ENCODE measurements at regions not wholly inside any gene's neighbourhood (a gene's known extent, or its start where the extent isn't known, plus 50 kb on each side); places are given as distances from the start of the nearest gene placed in this dataset.

DNA sequence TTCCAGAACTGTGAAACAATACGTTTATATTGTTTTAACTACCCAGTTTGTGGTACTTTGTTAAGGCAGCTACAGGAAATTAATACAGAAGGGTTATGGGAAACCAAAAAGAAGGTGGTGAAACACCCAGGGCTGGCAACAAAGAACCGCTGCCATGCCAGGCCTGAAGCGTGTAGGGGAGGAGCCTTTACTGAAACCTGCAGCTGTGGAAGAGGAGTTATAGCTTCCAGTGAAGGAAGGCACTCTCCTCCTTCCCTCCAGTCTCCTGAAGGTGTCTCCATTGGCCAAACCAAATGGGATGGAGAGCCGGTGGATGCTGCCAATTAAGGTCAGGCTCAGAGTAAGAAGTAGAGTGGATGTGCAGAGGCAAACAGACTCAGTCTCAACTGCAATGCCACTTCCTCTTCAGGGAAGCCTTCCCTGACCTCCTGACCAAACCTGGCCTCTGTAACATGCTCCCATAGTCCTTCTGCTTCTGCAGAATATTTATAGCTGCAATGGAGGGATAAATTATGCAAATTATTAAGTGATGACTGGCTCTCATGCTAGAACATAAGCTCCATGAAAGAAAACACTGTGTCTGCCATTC, 168.3 kb downstream of the DAD1 start:
- Histone ChIP-seq H3K9ac (ENCODE audit: insufficient read length, low read depth) (no peak overlapping the region), H3K4me3 (ENCODE audit: insufficient read length, low read depth) (no peak overlapping the region), H3K4me1 (ENCODE audit: insufficient read depth, insufficient read length) (no peaks in the 10 kb centered on the region), H3K36me3 (ENCODE audit: insufficient read depth, insufficient read length, low read length) (no peaks in the 10 kb centered on the region), H3K9me3 (ENCODE audit: insufficient read depth, low read length) (no peaks in the 10 kb centered on the region), H3K27me3 (ENCODE audit: insufficient read depth, insufficient read length) (no peaks in the 10 kb centered on the region)
- no peak for DNase-seq (ENCODE audit: low read depth, low spot score)
- TF ChIP-seq SUZ12 (IDR thresholded peaks at IDR 0.05; ENCODE audit: extremely low read depth, insufficient read depth, insufficient read length) = no peak
- no peak for TF ChIP-seq YY1 (IDR thresholded peaks at IDR 0.05; ENCODE audit: insufficient read depth, insufficient read length)
- no peak for TF ChIP-seq ZNF274 (IDR thresholded peaks at IDR 0.05; ENCODE audit: low read depth, low read length)

DNA sequence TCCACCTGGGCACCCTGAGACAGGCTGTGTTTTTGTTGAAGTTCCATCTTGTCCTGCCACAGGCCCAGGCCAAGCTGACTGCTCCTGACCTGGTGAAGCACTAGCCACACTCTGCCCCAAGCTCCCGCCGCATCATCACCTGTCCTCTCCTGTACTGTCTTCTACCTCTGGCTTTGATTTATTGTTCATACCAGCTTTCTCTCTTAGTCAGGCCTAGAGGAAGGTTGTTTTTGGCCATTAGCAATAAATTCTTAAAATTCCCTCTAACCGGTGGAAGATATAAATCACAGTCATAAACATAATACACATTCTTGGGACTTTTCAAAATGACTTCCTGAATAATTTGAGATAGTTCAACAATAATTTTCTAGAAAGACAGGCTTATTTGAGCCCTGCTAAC, 169.4 kb downstream of the DAD1 start:
- Histone ChIP-seq H3K27me3 (ENCODE audit: insufficient read depth, insufficient read length) (no peaks in the 10 kb centered on the region), H3K9me3 (ENCODE audit: insufficient read depth, low read length) (no peaks in the 10 kb centered on the region), H3K9ac (ENCODE audit: insufficient read length, low read depth) (no peak overlapping the region), H3K36me3 (ENCODE audit: insufficient read depth, insufficient read length, low read length) (no peaks in the 10 kb centered on the region), H3K4me3 (ENCODE audit: insufficient read length, low read depth) (no peak overlapping the region), H3K4me1 (ENCODE audit: insufficient read depth, insufficient read length) (no peaks in the 10 kb centered on the region)
- no peak for TF ChIP-seq ZNF274 (IDR thresholded peaks at IDR 0.05; ENCODE audit: low read depth, low read length)
- TF ChIP-seq SUZ12 (IDR thresholded peaks at IDR 0.05; ENCODE audit: extremely low read depth, insufficient read depth, insufficient read length) = no peak
- TF ChIP-seq YY1 (IDR thresholded peaks at IDR 0.05; ENCODE audit: insufficient read depth, insufficient read length) = no peak
- no peak for DNase-seq (ENCODE audit: low read depth, low spot score)

DNA sequence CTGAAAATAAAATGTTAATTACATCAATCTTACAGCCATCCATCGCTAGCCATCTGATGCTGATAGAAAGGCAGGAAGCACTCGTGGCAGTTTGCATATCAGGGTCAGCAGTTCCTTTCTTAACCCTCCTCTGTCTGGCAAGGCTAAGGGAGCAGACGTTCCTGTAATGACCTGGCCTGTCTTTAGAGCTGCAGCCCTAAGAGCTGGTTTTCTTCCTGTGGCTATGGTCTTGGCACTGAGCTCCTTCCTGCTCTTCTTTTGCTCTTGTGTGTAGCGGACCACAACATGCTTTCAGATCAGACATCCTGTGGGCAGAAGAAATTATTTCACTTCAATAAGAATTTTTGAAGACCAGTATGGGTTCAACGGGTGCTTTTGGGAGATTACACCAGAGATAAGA, 170.4 kb downstream of the DAD1 start:
- DNase-seq (ENCODE audit: low read depth, low spot score) = no peak
- TF ChIP-seq ZNF274 (IDR thresholded peaks at IDR 0.05; ENCODE audit: low read depth, low read length) (no peak), SUZ12 (IDR thresholded peaks at IDR 0.05; ENCODE audit: extremely low read depth, insufficient read depth, insufficient read length) (no peak), YY1 (IDR thresholded peaks at IDR 0.05; ENCODE audit: insufficient read depth, insufficient read length) (no peak)
- H3K9ac ChIP-seq (ENCODE audit: insufficient read length, low read depth) = no peak overlapping the region
- no peaks in the 10 kb centered on the region for H3K9me3 ChIP-seq (ENCODE audit: insufficient read depth, low read length)
- no peaks in the 10 kb centered on the region for H3K36me3 ChIP-seq (ENCODE audit: insufficient read depth, insufficient read length, low read length)
- no peaks in the 10 kb centered on the region for H3K4me1 ChIP-seq (ENCODE audit: insufficient read depth, insufficient read length)
- H3K27me3 ChIP-seq (ENCODE audit: insufficient read depth, insufficient read length) = no peaks in the 10 kb centered on the region
- H3K4me3 ChIP-seq (ENCODE audit: insufficient read length, low read depth) = no peak overlapping the region

DNA sequence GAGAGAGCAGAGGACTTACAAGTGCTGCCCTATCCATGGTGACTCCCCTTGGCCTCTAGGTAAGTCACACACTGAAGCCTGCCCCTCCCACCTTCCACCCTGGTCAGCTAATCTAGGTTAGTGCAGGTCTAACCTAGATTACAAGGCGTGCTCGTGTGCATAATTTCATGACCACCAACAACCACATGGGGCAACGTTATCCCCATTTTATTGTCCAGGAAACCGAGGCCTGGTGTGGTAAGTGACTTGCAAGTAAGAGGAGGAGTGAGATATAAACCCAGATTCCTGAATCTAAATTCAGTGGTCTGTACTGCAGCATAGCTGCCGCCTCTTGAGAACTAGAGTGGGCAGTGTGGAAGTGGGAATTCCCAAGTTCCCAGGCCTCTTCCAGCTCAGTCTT, 171.1 kb downstream of the DAD1 start:
- Histone ChIP-seq H3K36me3 (ENCODE audit: insufficient read depth, insufficient read length, low read length) (no peaks in the 10 kb centered on the region), H3K9me3 (ENCODE audit: insufficient read depth, low read length) (no peaks in the 10 kb centered on the region), H3K4me1 (ENCODE audit: insufficient read depth, insufficient read length) (no peaks in the 10 kb centered on the region), H3K9ac (ENCODE audit: insufficient read length, low read depth) (no peak overlapping the region), H3K27me3 (ENCODE audit: insufficient read depth, insufficient read length) (no peaks in the 10 kb centered on the region), H3K4me3 (ENCODE audit: insufficient read length, low read depth) (no peak overlapping the region)
- no peak for TF ChIP-seq YY1 (IDR thresholded peaks at IDR 0.05; ENCODE audit: insufficient read depth, insufficient read length)
- TF ChIP-seq ZNF274 (IDR thresholded peaks at IDR 0.05; ENCODE audit: low read depth, low read length) = no peak
- TF ChIP-seq SUZ12 (IDR thresholded peaks at IDR 0.05; ENCODE audit: extremely low read depth, insufficient read depth, insufficient read length) = no peak
- no peak for DNase-seq (ENCODE audit: low read depth, low spot score)

DNA sequence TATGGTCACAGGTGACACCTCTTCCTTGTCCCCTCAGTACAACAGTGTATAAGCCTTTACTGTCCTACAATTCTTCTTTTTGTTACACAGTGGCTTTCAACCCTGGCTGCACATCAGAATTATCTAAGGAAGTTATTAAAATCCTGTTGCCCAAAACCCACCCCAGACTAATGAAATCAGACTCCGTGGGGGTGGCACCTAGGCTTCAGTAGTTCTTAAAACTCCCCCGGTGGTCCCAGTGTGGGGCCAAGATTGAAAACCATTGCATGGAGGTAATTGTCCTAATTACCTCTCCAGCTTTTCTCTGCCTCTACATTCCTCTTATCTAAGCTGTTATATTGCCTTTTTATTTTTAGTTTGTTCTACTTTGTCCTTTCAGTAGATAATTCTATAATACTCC, 172.8 kb downstream of the DAD1 start:
- Histone ChIP-seq H3K36me3 (ENCODE audit: insufficient read depth, insufficient read length, low read length) (no peaks in the 10 kb centered on the region), H3K4me3 (ENCODE audit: insufficient read length, low read depth) (no peak overlapping the region), H3K27me3 (ENCODE audit: insufficient read depth, insufficient read length) (no peaks in the 10 kb centered on the region), H3K4me1 (ENCODE audit: insufficient read depth, insufficient read length) (no peaks in the 10 kb centered on the region), H3K9ac (ENCODE audit: insufficient read length, low read depth) (no peak overlapping the region), H3K9me3 (ENCODE audit: insufficient read depth, low read length) (no peaks in the 10 kb centered on the region)
- TF ChIP-seq ZNF274 (IDR thresholded peaks at IDR 0.05; ENCODE audit: low read depth, low read length) (no peak), SUZ12 (IDR thresholded peaks at IDR 0.05; ENCODE audit: extremely low read depth, insufficient read depth, insufficient read length) (no peak), YY1 (IDR thresholded peaks at IDR 0.05; ENCODE audit: insufficient read depth, insufficient read length) (no peak)
- DNase-seq (ENCODE audit: low read depth, low spot score) = no peak

DNA sequence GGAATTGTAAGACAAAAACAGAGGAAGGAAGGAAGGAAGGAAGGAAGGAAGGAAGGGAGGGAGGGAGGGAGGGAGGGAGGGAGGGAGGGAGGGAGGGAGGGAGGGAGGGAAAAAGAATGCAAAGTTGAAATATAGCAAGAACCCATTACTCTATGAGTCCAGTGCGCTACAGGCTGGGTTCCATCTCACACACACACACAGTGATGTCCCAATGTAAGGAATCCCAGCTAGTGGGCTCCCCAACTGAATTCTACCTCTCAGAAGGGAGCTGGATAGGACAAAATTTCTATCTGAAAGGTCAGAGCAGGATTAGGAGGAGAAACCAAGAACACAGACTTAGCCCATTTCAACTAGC, 173.4 kb downstream of the DAD1 start:
- Histone ChIP-seq H3K9ac (ENCODE audit: insufficient read length, low read depth) (no peak overlapping the region), H3K36me3 (ENCODE audit: insufficient read depth, insufficient read length, low read length) (no peaks in the 10 kb centered on the region), H3K4me3 (ENCODE audit: insufficient read length, low read depth) (no peak overlapping the region), H3K27me3 (ENCODE audit: insufficient read depth, insufficient read length) (no peaks in the 10 kb centered on the region), H3K4me1 (ENCODE audit: insufficient read depth, insufficient read length) (no peaks in the 10 kb centered on the region), H3K9me3 (ENCODE audit: insufficient read depth, low read length) (no peaks in the 10 kb centered on the region)
- no peak for DNase-seq (ENCODE audit: low read depth, low spot score)
- TF ChIP-seq YY1 (IDR thresholded peaks at IDR 0.05; ENCODE audit: insufficient read depth, insufficient read length) (no peak), ZNF274 (IDR thresholded peaks at IDR 0.05; ENCODE audit: low read depth, low read length) (no peak), SUZ12 (IDR thresholded peaks at IDR 0.05; ENCODE audit: extremely low read depth, insufficient read depth, insufficient read length) (no peak)

DNA sequence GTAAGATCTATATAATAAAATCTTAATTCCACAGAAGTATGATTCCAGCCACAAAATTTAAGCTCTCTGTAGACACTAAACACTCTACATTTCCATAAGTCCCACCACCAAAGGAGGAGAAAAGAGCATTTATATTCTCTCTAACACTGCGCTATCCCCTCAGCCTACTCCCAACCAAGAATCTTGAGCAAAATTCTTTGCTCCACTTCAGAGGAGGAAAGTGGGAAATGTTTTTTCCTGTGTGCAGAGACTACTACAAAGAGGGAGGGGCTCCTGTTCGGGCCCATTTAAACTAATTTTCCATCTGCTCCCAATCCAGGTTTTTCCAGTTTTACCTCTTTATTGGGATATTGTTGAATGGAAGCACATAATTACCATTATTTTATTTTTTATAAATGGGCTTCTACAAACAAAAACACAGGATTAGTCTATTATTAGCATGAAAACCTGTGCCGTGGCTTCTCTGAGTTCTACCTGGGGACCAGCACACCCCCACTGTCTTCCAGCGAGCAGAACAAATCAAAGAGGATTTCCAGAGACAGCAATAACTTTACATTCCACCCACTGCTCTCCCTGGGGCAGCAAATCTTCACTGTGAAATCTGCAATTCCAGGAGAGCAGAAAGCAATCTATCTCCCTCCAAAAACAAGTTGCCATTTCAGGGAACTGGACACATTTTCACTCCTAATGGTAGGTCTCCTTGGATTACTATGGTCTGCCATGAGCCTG, 174.0 kb downstream of the DAD1 start:
- Histone ChIP-seq H3K9ac (ENCODE audit: insufficient read length, low read depth) (no peak overlapping the region), H3K4me3 (ENCODE audit: insufficient read length, low read depth) (no peak overlapping the region), H3K9me3 (ENCODE audit: insufficient read depth, low read length) (no peaks in the 10 kb centered on the region), H3K27me3 (ENCODE audit: insufficient read depth, insufficient read length) (no peaks in the 10 kb centered on the region), H3K36me3 (ENCODE audit: insufficient read depth, insufficient read length, low read length) (no peaks in the 10 kb centered on the region), H3K4me1 (ENCODE audit: insufficient read depth, insufficient read length) (no peaks in the 10 kb centered on the region)
- no peak for TF ChIP-seq ZNF274 (IDR thresholded peaks at IDR 0.05; ENCODE audit: low read depth, low read length)
- TF ChIP-seq SUZ12 (IDR thresholded peaks at IDR 0.05; ENCODE audit: extremely low read depth, insufficient read depth, insufficient read length) = no peak
- TF ChIP-seq YY1 (IDR thresholded peaks at IDR 0.05; ENCODE audit: insufficient read depth, insufficient read length) = no peak
- DNase-seq (ENCODE audit: low read depth, low spot score) = no peak

Data from NT2/D1 (cell line).